Esophagus squamous epithelium (tissue), 4 donors: ENCODE measurements at regions not wholly inside any gene's neighbourhood (a gene's known extent, or its start where the extent isn't known, plus 50 kb on each side); places are given as distances from the start of the nearest gene placed in this dataset.

ENCODE experiments used
- CTCF ChIP-seq, 6 experiments: fragments of 450-650 bp in 4 of 6; fragments of 200-600 bp in 2 of 6; sonication (generic) in 2 of 6; IDR thresholded peaks; one replicate each; pipeline ENCODE4 v1.5.1; 2016 to 2019; ENCODE audit warnings: antibody characterized with exemption in 6 of 6, mild to moderate bottlenecking in 4 of 6, moderate library complexity in 4 of 6
- POLR2A ChIP-seq, 4 donors: fragments of 450-650 bp; IDR thresholded peaks; one replicate each; pipeline ENCODE4 v1.6.1; 2017; ENCODE audit warnings: antibody characterized with exemption in 4 of 4, mild to moderate bottlenecking in 4 of 4, moderate library complexity in 3 of 4

- TF ChIP-seq POLR2A (IDR thresholded peaks at IDR 0.05): no peak
- TF ChIP-seq CTCF (IDR thresholded peaks at IDR 0.05): no peak
Measured at GRCh38 chr11:69216647-69217051, 60.9 kb downstream of the SMIM38 start.
